PC-3 (cell line): ENCODE measurements at regions not wholly inside any gene's neighbourhood (a gene's known extent, or its start where the extent isn't known, plus 50 kb on each side); places are given as distances from the start of the nearest gene placed in this dataset.

Source experiments
- EZH2 ChIP-seq: fragments of 300-600 bp; sonication (generic); IDR thresholded peaks from one replicate; pipeline ENCODE4 v1.6.1; 2017; ENCODE audit warnings: antibody characterized with exemption, mild to moderate bottlenecking, low read length; ENCODE audit not compliant: unreplicated experiment
- TF ChIP-seq, protein P1 (sequence below): fragments of 300-600 bp; sonication (generic); conservative IDR thresholded peaks from 2 replicates; pipeline ENCODE4 v1.5.1; 2017; ENCODE audit warnings: antibody characterized with exemption, low read depth, mild to moderate bottlenecking, low read length

DNA sequence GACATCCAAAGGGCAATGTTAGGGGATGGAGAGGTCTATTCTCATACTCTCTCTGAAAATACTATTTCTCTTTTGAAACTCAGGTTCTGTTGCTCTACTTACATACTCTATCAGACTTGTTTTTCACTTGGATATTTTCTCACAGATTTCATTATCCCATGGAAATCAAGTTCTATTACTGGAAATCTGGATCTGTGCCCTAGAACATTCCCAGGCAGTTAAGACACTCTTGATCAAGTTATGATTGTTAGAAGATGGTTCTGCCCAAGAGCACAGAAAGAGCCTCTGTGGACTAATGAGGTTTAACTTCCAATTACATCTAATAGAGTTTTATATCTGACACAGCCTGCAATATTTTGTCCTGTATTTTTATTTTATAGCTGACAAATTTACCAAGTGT is 591.0 kb upstream of the ATP2B1 start:
- TF ChIP-seq, protein P1, sequence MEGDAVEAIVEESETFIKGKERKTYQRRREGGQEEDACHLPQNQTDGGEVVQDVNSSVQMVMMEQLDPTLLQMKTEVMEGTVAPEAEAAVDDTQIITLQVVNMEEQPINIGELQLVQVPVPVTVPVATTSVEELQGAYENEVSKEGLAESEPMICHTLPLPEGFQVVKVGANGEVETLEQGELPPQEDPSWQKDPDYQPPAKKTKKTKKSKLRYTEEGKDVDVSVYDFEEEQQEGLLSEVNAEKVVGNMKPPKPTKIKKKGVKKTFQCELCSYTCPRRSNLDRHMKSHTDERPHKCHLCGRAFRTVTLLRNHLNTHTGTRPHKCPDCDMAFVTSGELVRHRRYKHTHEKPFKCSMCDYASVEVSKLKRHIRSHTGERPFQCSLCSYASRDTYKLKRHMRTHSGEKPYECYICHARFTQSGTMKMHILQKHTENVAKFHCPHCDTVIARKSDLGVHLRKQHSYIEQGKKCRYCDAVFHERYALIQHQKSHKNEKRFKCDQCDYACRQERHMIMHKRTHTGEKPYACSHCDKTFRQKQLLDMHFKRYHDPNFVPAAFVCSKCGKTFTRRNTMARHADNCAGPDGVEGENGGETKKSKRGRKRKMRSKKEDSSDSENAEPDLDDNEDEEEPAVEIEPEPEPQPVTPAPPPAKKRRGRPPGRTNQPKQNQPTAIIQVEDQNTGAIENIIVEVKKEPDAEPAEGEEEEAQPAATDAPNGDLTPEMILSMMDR = no peak
- no peak for TF ChIP-seq EZH2
